Ascending aorta (tissue), 2 donors: ENCODE measurements at regions not wholly inside any gene's neighbourhood (a gene's known extent, or its start where the extent isn't known, plus 50 kb on each side); places are given as distances from the start of the nearest gene placed in this dataset.

ENCODE experiments used
- DNase-seq, 2 donors: peaks; one replicate each; pipeline ENCODE4 v3.0.0-alpha.2; 2019; ENCODE audit warnings: low spot score in 2 of 2
- H3K27ac ChIP-seq, 2 donors: fragments of 200-600 bp; sonication (generic); one replicate each; pipeline ENCODE4 v1.5.1; 2016 to 2017; ENCODE audit warnings: mild to moderate bottlenecking in 1 of 2
- H3K27me3 ChIP-seq: fragments of 200-600 bp; sonication (generic); one replicate; pipeline ENCODE4 v1.5.1; 2017
- H3K36me3 ChIP-seq, 2 donors: fragments of 200-600 bp; sonication (generic); one replicate each; pipeline ENCODE4 v1.5.1; 2016
- H3K4me1 ChIP-seq, 2 donors: fragments of 200-600 bp; sonication (generic); one replicate each; pipeline ENCODE4 v1.5.1; 2016 to 2017; ENCODE audit warnings: mild to moderate bottlenecking in 1 of 2
- H3K4me3 ChIP-seq, 2 donors: fragments of 200-600 bp; sonication (generic); one replicate each; pipeline ENCODE4 v1.5.1; 2016 to 2017; ENCODE audit warnings: mild to moderate bottlenecking in 1 of 2
- H3K9me3 ChIP-seq, 2 donors: fragments of 200-600 bp; sonication (generic); one replicate each; pipeline ENCODE4 v1.5.1; 2016
- CTCF ChIP-seq, 3 experiments: fragments of 200-600 bp in 2 of 3; fragments of 450-650 bp in 1 of 3; sonication (generic) in 2 of 3; IDR thresholded peaks; one replicate each; pipeline ENCODE4 v1.5.1; 2016 to 2019; ENCODE audit warnings: antibody characterized with exemption in 3 of 3, mild to moderate bottlenecking in 1 of 3, moderate library complexity in 1 of 3
- intact Hi-C: fragments of 100-400 bp; cut with DNase I; formaldehyde crosslinking; loops from one replicate; pipeline ENCODE4 v1.15.1; 2023

GRCh38 chr11:120061036-120061760, 76.7 kb downstream of the TRIM29 start:
- no peaks in the 10 kb centered on the region for H3K9me3 ChIP-seq
- H3K27ac ChIP-seq = no peak overlapping the region
- intact Hi-C loops = no loop called here
- peak in 1 of 2 donors; percentile 30 for DNase-seq
- H3K27me3 ChIP-seq = no peaks in the 10 kb centered on the region
- no peaks in the 10 kb centered on the region for H3K36me3 ChIP-seq
- TF ChIP-seq CTCF (IDR thresholded peaks at IDR 0.05) = no peak
- H3K4me3 ChIP-seq = no peak overlapping the region
- H3K4me1 ChIP-seq = peaks cover 0 to 6% of the 10 kb centered on the region in 2 donors

GRCh38 chr11:120060512-120060911, 77.4 kb downstream of the TRIM29 start:
- Histone ChIP-seq H3K27ac (no peak overlapping the region), H3K4me3 (no peak overlapping the region), H3K4me1 (peaks cover 0 to 6% of the 10 kb centered on the region in 2 donors), H3K27me3 (no peaks in the 10 kb centered on the region), H3K9me3 (no peaks in the 10 kb centered on the region), H3K36me3 (no peaks in the 10 kb centered on the region)
- intact Hi-C loops = no loop called here
- TF ChIP-seq CTCF (IDR thresholded peaks at IDR 0.05) = no peak
- DNase-seq = peak in 1 of 2 donors; percentile 13

GRCh38 chr11:120058931-120059330, 79.0 kb downstream of the TRIM29 start:
- Histone ChIP-seq H3K27ac (no peak overlapping the region), H3K9me3 (no peaks in the 10 kb centered on the region), H3K4me1 (peaks cover 0 to 6% of the 10 kb centered on the region in 2 donors), H3K36me3 (no peaks in the 10 kb centered on the region), H3K27me3 (no peaks in the 10 kb centered on the region), H3K4me3 (no peak overlapping the region)
- peak in 1 of 2 donors; percentile 31 for DNase-seq
- no peak for TF ChIP-seq CTCF (IDR thresholded peaks at IDR 0.05)
- intact Hi-C loops = no loop called here

- Histone ChIP-seq H3K4me1 (peaks cover 0 to 6% of the 10 kb centered on the region in 2 donors), H3K4me3 (no peak overlapping the region), H3K36me3 (no peaks in the 10 kb centered on the region), H3K27ac (no peak overlapping the region), H3K9me3 (no peaks in the 10 kb centered on the region), H3K27me3 (no peaks in the 10 kb centered on the region)
- intact Hi-C loops = no loop called here
- peak in 1 of 2 donors; percentile 62 for DNase-seq
- no peak for TF ChIP-seq CTCF (IDR thresholded peaks at IDR 0.05)
Observed at GRCh38 chr11:120057595-120058581, 80.0 kb downstream of the TRIM29 start.

- Histone ChIP-seq H3K9me3 (no peaks in the 10 kb centered on the region), H3K27ac (no peak overlapping the region), H3K4me1 (peaks cover 0 to 3% of the 10 kb centered on the region in 2 donors), H3K36me3 (no peaks in the 10 kb centered on the region), H3K27me3 (no peaks in the 10 kb centered on the region), H3K4me3 (no peak overlapping the region)
- intact Hi-C loops = no loop called here
- peak in 1 of 2 donors; percentile 3 for DNase-seq
- no peak for TF ChIP-seq CTCF (IDR thresholded peaks at IDR 0.05)
Observed at GRCh38 chr11:120057028-120057330, 80.9 kb downstream of the TRIM29 start.
